H1 (cell line): ENCODE measurements at regions not wholly inside any gene's neighbourhood (a gene's known extent, or its start where the extent isn't known, plus 50 kb on each side); places are given as distances from the start of the nearest gene placed in this dataset.

Source experiments
- CTCF ChIA-PET: fragments of 300-600 bp; sonication (Branson Sonifier 250); formaldehyde crosslinking; loops from one replicate; lab custom pipeline; 2021; ENCODE audit not compliant: partially characterized antibody; lab: Charles Lee
- POLR2A ChIA-PET: fragments of 300-600 bp; sonication (Branson Sonifier 250); formaldehyde crosslinking; loops from one replicate; lab custom pipeline; 2021; ENCODE audit warnings: inconsistent platforms; ENCODE audit not compliant: partially characterized antibody; lab: Charles Lee
- DNase-seq, 2 experiments: peaks; one replicate each; pipeline versions ENCODE4 v3.0.0 to v3.0.0-alpha.2; 2010 to 2022; ENCODE audit warnings: low spot score in 2 of 2, low read depth in 1 of 2, mixed read lengths in 1 of 2
- FAIRE-seq: peaks from 2 replicates; lab custom pipeline; 2011; peaks lifted over from hg19 to GRCh38; lab: Jason Lieb, UNC
- H2AFZ ChIP-seq: 2 replicates; pipeline ENCODE4 v1.8.1; 2012; ENCODE audit warnings: low read length, inconsistent platforms
- H2AK5ac ChIP-seq: 2 replicates; pipeline ENCODE4 v1.6.1; 2013; ENCODE audit warnings: low read depth, low read length
- H2BK120ac ChIP-seq: replicated peaks from 2 replicates; pipeline ENCODE3; 2013; ENCODE audit warnings: low read depth, low read length, inconsistent platforms
- H2BK12ac ChIP-seq: 2 replicates; pipeline ENCODE4 v1.6.1; 2013; ENCODE audit warnings: low read depth, low read length
- H2BK15ac ChIP-seq: 2 replicates; pipeline ENCODE4 v1.6.1; 2013; ENCODE audit warnings: low read length
- H2BK20ac ChIP-seq: 2 replicates; pipeline ENCODE4 v1.6.1; 2013; ENCODE audit warnings: low read length
- H2BK5ac ChIP-seq: 2 replicates; pipeline ENCODE4 v1.6.1; 2013; ENCODE audit warnings: low read depth, low read length
- H3K14ac ChIP-seq: 2 replicates; pipeline ENCODE4 v1.6.1; 2013; ENCODE audit warnings: inconsistent platforms; ENCODE audit not compliant: insufficient read length
- H3K18ac ChIP-seq: 2 replicates; pipeline ENCODE4 v1.6.1; 2013; ENCODE audit warnings: low read length; ENCODE audit errors: extremely low read depth
- H3K23ac ChIP-seq: 2 replicates; pipeline ENCODE4 v1.6.1; 2013; ENCODE audit warnings: inconsistent platforms; ENCODE audit not compliant: insufficient read length
- H3K23me2 ChIP-seq: 2 replicates; pipeline ENCODE4 v1.6.1; 2013; ENCODE audit warnings: low read depth, low read length
- H3K27ac ChIP-seq: 2 replicates; pipeline ENCODE4 v1.6.1; 2011; ENCODE audit warnings: low read depth, low read length, inconsistent platforms
- H3K27me3 ChIP-seq, 4 experiments: replicated peaks in 1 of 4; 1 replicate in 1 of 4; 2 replicates in 3 of 4; pipeline versions ENCODE4 v1.6.1 to v1.8.1; 2011 to 2013; ENCODE audit warnings: low read length in 3 of 4, mild to moderate bottlenecking in 3 of 4, inconsistent platforms in 2 of 4, mixed read lengths in 2 of 4, moderate library complexity in 1 of 4; ENCODE audit not compliant: control insufficient read depth in 3 of 4, insufficient read depth in 3 of 4; ENCODE audit errors: extremely low read depth in 1 of 4
- H3K36me3 ChIP-seq, 4 experiments: 2 replicates each; pipeline versions ENCODE4 v1.6.1 to v1.8.1; 2011 to 2013; ENCODE audit warnings: mild to moderate bottlenecking in 4 of 4, low read length in 3 of 4, moderate library complexity in 2 of 4, control low read depth in 1 of 4, inconsistent platforms in 1 of 4; ENCODE audit not compliant: insufficient read depth in 4 of 4, control insufficient read depth in 2 of 4
- H3K4ac ChIP-seq: replicated peaks from 2 replicates; pipeline ENCODE3; 2013; ENCODE audit warnings: low read length, low read depth, mixed read lengths, inconsistent platforms; ENCODE audit not compliant: insufficient read length
- H3K4me1 ChIP-seq, 4 experiments: replicated peaks in 1 of 4; 1 replicate in 1 of 4; 2 replicates in 3 of 4; pipeline versions ENCODE4 v1.6.1 to v1.8.1; 2011 to 2013; ENCODE audit warnings: low read length in 3 of 4, inconsistent platforms in 2 of 4, mixed read lengths in 1 of 4; ENCODE audit not compliant: insufficient read depth in 4 of 4, control insufficient read depth in 3 of 4
- H3K4me2 ChIP-seq, 2 experiments: 2 replicates each; pipeline versions ENCODE4 v1.6.1 to v1.8.1; 2011 to 2013; ENCODE audit warnings: low read depth in 2 of 2, low read length in 2 of 2, control low read depth in 1 of 2, inconsistent platforms in 1 of 2, mild to moderate bottlenecking in 1 of 2; ENCODE audit not compliant: insufficient read depth in 1 of 2
- H3K4me3 ChIP-seq, 4 experiments: fragments of 200-600, 300-600 bp in 1 of 4; sonication (generic), shearing (Covaris generic), sonication (Bioruptor Twin) in 1 of 4; 2 replicates each; pipeline versions ENCODE4 v1.5.1 to v1.8.1; 2011 to 2016; ENCODE audit warnings: low read length in 4 of 4, low read depth in 3 of 4, control low read depth in 2 of 4, inconsistent platforms in 2 of 4, mild to moderate bottlenecking in 2 of 4, mixed read lengths in 1 of 4, moderate library complexity in 1 of 4; ENCODE audit not compliant: insufficient read depth in 2 of 4; ENCODE audit errors: extremely low read depth in 1 of 4
- H3K56ac ChIP-seq: replicated peaks from 2 replicates; pipeline ENCODE3; 2013; ENCODE audit warnings: low read depth, mild to moderate bottlenecking, mixed read lengths, low read length, inconsistent platforms; ENCODE audit not compliant: insufficient read length
- H3K79me1 ChIP-seq: 2 replicates; pipeline ENCODE4 v1.6.1; 2013; ENCODE audit warnings: low read depth, low read length, control low read depth
- H3K79me2 ChIP-seq, 2 experiments: 2 replicates each; pipeline versions ENCODE4 v1.6.1 to v1.8.1; 2012 to 2013; ENCODE audit warnings: low read length in 2 of 2, mild to moderate bottlenecking in 2 of 2, inconsistent platforms in 1 of 2; ENCODE audit not compliant: insufficient read depth in 2 of 2, control insufficient read depth in 1 of 2
- H3K9ac ChIP-seq, 4 experiments: replicated peaks in 1 of 4; 1 replicate in 1 of 4; 2 replicates in 3 of 4; pipeline versions ENCODE4 v1.6.1 to v1.8.1; 2011 to 2013; ENCODE audit warnings: low read depth in 3 of 4, low read length in 3 of 4, control low read depth in 2 of 4, mild to moderate bottlenecking in 2 of 4, moderate library complexity in 2 of 4, inconsistent platforms in 1 of 4; ENCODE audit errors: extremely low read depth in 1 of 4
- H3K9me3 ChIP-seq, 2 experiments: 2 replicates each; pipeline versions ENCODE4 v1.6.1 to v1.8.1; 2012 to 2013; ENCODE audit warnings: mild to moderate bottlenecking in 2 of 2, moderate library complexity in 2 of 2, control low read depth in 1 of 2, inconsistent platforms in 1 of 2, low read depth in 1 of 2, low read length in 1 of 2, mixed read lengths in 1 of 2; ENCODE audit not compliant: insufficient read depth in 2 of 2
- H4K20me1 ChIP-seq, 2 experiments: replicated peaks in 1 of 2; 2 replicates each; pipeline versions ENCODE3 to v1.8.1; 2011 to 2013; ENCODE audit warnings: inconsistent platforms in 2 of 2, low read length in 2 of 2, mild to moderate bottlenecking in 1 of 2; ENCODE audit not compliant: insufficient read depth in 2 of 2, control insufficient read depth in 1 of 2
- H4K5ac ChIP-seq: 2 replicates; pipeline ENCODE4 v1.6.1; 2013; ENCODE audit warnings: low read length, low read depth, mixed read lengths, inconsistent platforms; ENCODE audit not compliant: insufficient read length
- H4K8ac ChIP-seq: 2 replicates; pipeline ENCODE4 v1.8.0; 2013; ENCODE audit warnings: mild to moderate bottlenecking, moderate library complexity, low read length, inconsistent platforms; ENCODE audit not compliant: insufficient read depth; ENCODE audit errors: extremely low read depth
- H4K91ac ChIP-seq: replicated peaks from 2 replicates; pipeline ENCODE3; 2013; ENCODE audit warnings: low read length, mixed read lengths, inconsistent platforms; ENCODE audit not compliant: insufficient read length
- ATF3 ChIP-seq: IDR thresholded peaks from 2 replicates; pipeline ENCODE4 v1.6.1; 2011; ENCODE audit warnings: low read depth, mild to moderate bottlenecking, low read length; ENCODE audit not compliant: insufficient read depth
- CBX5 ChIP-seq: fragments of 300-800, 300-1000 bp; sonication (generic); IDR thresholded peaks from 2 replicates; pipeline ENCODE4 v1.7.1; 2016; ENCODE audit warnings: antibody characterized with exemption, low read length, low read depth
- FOSL1 ChIP-seq: IDR thresholded peaks from 2 replicates; pipeline ENCODE4 v1.6.1; 2011; ENCODE audit warnings: mild to moderate bottlenecking, low read depth, low read length, moderate library complexity; ENCODE audit not compliant: insufficient read depth
- HDAC6 ChIP-seq: IDR thresholded peaks from one replicate; pipeline ENCODE4 v1.7.1; 2012; ENCODE audit warnings: low read depth, mild to moderate bottlenecking, inconsistent platforms, low read length, moderate library complexity
- KDM1A ChIP-seq: fragments of 200-600, 300-600 bp; sonication (generic); IDR thresholded peaks from 2 replicates; pipeline ENCODE4 v1.7.1; 2016; ENCODE audit warnings: mild to moderate bottlenecking, low read length, borderline replicate concordance
- MAFK ChIP-seq: IDR thresholded peaks from 2 replicates; pipeline ENCODE4 v1.6.1; 2012; ENCODE audit warnings: low read depth, mild to moderate bottlenecking, improper control_type of control experiment, low read length
- PHF8 ChIP-seq: fragments of 200-600 bp; sonication (generic); conservative IDR thresholded peaks from 2 replicates; pipeline ENCODE4 v1.7.1; 2012; ENCODE audit warnings: low read depth, mild to moderate bottlenecking, inconsistent platforms, low read length, moderate library complexity
- RAD21 ChIP-seq, 2 experiments: IDR thresholded peaks in 1 of 2; conservative IDR thresholded peaks in 1 of 2; 2 replicates each; pipeline ENCODE4 v1.6.1; 2011; ENCODE audit warnings: low read depth in 2 of 2, low read length in 2 of 2, improper control_type of control experiment in 1 of 2, inconsistent platforms in 1 of 2, mild to moderate bottlenecking in 1 of 2, moderate library complexity in 1 of 2
- RBBP5 ChIP-seq: IDR thresholded peaks from 2 replicates; pipeline ENCODE4 v1.7.1; 2012; ENCODE audit warnings: low read depth, mild to moderate bottlenecking, inconsistent platforms, low read length, moderate library complexity, borderline replicate concordance
- TCF12 ChIP-seq: IDR thresholded peaks from 2 replicates; pipeline ENCODE4 v1.6.1; 2011; ENCODE audit warnings: low read depth, mild to moderate bottlenecking, low read length
- WGBS, 2 experiments: shearing (Covaris generic) in 1 of 2; methylation state at CpG; one replicate each; pipeline versions ENCODE4 v1.1.6 to v1.1.7; 2013 to 2015; ENCODE audit warnings: low lambda C conversion rate in 2 of 2, mixed read lengths in 2 of 2, inconsistent platforms in 1 of 2, low coverage in 1 of 2, missing lambda C conversion rate in 1 of 2; ENCODE audit not compliant: insufficient replicate concordance in 2 of 2, insufficient coverage in 1 of 2, insufficient read length in 1 of 2; ENCODE audit errors: extremely low coverage in 1 of 2, missing lambda C conversion rate in 1 of 2; 5-methylcytosine and 5-hydroxymethylcytosine counted together
- TF ChIP-seq, protein P1 (sequence below): IDR thresholded peaks from 2 replicates; pipeline ENCODE4 v1.6.1; 2012; ENCODE audit warnings: inconsistent platforms

- H4K5ac ChIP-seq: no peak overlapping the region
- no peaks in the 10 kb centered on the region for H4K20me1 ChIP-seq
- H3K4me2 ChIP-seq: no peak overlapping the region
- H2AFZ ChIP-seq: no peak overlapping the region
- no peaks in the 10 kb centered on the region for H3K79me2 ChIP-seq
- no peak overlapping the region for H4K91ac ChIP-seq
- no peaks in the 10 kb centered on the region for H3K23me2 ChIP-seq
- H2AK5ac ChIP-seq: no peak overlapping the region
- H3K36me3 ChIP-seq: no peaks in the 10 kb centered on the region
- ChIA-PET CTCF (interaction anchor here (0.6 to 1.5 kb wide), 12 partner anchors 11 to 359 kb away, joined by 3 to 6 read pairs (median 3); no protein-coding TSS in a partner anchor), POLR2A (interaction anchor here (1.8 kb wide), 1 partner anchor 18 kb away, joined by 6 read pairs; no protein-coding TSS in a partner anchor)
- H2BK12ac ChIP-seq: no peak overlapping the region
- H3K23ac ChIP-seq: no peak overlapping the region
- no peak overlapping the region for H4K8ac ChIP-seq
- no peak overlapping the region for H3K56ac ChIP-seq
- H3K4me1 ChIP-seq: no peaks in the 10 kb centered on the region
- no peaks in the 10 kb centered on the region for H3K9me3 ChIP-seq
- H3K27ac ChIP-seq: no peak overlapping the region
- DNase-seq (no peak), FAIRE-seq (no peak)
- no peak overlapping the region for H3K4me3 ChIP-seq
- H3K27me3 ChIP-seq: no peaks in the 10 kb centered on the region
- no peak overlapping the region for H2BK5ac ChIP-seq
- H2BK20ac ChIP-seq: no peak overlapping the region
- no peak overlapping the region for H2BK120ac ChIP-seq
- WGBS, 2 experiments: 84% methylated on average over 7 of the region's 7 CpGs; no CpG with 5 or more reads in 1 of the 2 experiments
- H3K79me1 ChIP-seq: no peaks in the 10 kb centered on the region
- H2BK15ac ChIP-seq: no peak overlapping the region
- no peak overlapping the region for H3K14ac ChIP-seq
- no peak overlapping the region for H3K18ac ChIP-seq
- no peak overlapping the region for H3K9ac ChIP-seq
- H3K4ac ChIP-seq: no peak overlapping the region
- TF ChIP-seq FOSL1 (no peak), MAFK (no peak), TCF12 (no peak), KDM1A (no peak), ATF3 (no peak), RAD21 (IDR thresholded peaks at IDR 0.05 in 1 of 2, conservative IDR thresholded peaks at IDR 0.05 in 1 of 2; ENCODE audit: low read depth in 2 of 2, low read length in 2 of 2) (no peak), RBBP5 (no peak), PHF8 (no peak), HDAC6 (no peak), CBX5 (no peak)
- TF ChIP-seq, protein P1, sequence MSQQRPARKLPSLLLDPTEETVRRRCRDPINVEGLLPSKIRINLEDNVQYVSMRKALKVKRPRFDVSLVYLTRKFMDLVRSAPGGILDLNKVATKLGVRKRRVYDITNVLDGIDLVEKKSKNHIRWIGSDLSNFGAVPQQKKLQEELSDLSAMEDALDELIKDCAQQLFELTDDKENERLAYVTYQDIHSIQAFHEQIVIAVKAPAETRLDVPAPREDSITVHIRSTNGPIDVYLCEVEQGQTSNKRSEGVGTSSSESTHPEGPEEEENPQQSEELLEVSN: no peak
These were observed 68.9 kb upstream of the PITX1 start for GRCh38 chr5:135102716-135103574.
